H1 (cell line): ENCODE measurements at regions not wholly inside any gene's neighbourhood (a gene's known extent, or its start where the extent isn't known, plus 50 kb on each side); places are given as distances from the start of the nearest gene placed in this dataset.

Source experiments
- CTCF ChIP-seq, 3 experiments: IDR thresholded peaks; 1 replicate in 2 of 3; 2 replicates in 1 of 3; pipeline versions ENCODE4 v1.5.1 to v1.6.1; 2011; ENCODE audit warnings: low read length in 3 of 3, mild to moderate bottlenecking in 3 of 3, inconsistent platforms in 2 of 3, low read depth in 1 of 3, moderate library complexity in 1 of 3; ENCODE audit not compliant: insufficient read depth in 1 of 3; ENCODE audit errors: control extremely low read depth in 1 of 3
- POU5F1 ChIP-seq: IDR thresholded peaks from 2 replicates; pipeline ENCODE4 v1.6.1; 2011; ENCODE audit warnings: low read depth, mild to moderate bottlenecking, low read length, moderate library complexity
- TCF12 ChIP-seq: IDR thresholded peaks from 2 replicates; pipeline ENCODE4 v1.6.1; 2011; ENCODE audit warnings: low read depth, mild to moderate bottlenecking, low read length

GRCh38 chr14:84922370-84922769, 607.6 kb upstream of the FLRT2 start (continued):
- TF ChIP-seq TCF12 (no peak), POU5F1 (no peak), CTCF (IDR thresholded peaks at IDR 0.05; ENCODE audit: control extremely low read depth in 1 of 3, insufficient read depth in 1 of 3, low read depth in 1 of 3, low read length in 3 of 3) (no peak)
- TF ChIP-seq, all 59 proteins: peak for 0
